Keratinocyte (primary cell): ENCODE measurements at regions not wholly inside any gene's neighbourhood (a gene's known extent, or its start where the extent isn't known, plus 50 kb on each side); places are given as distances from the start of the nearest gene placed in this dataset.

Source experiments
- DNase-seq: peaks from one replicate; pipeline ENCODE4 v3.0.0-alpha.2; 2011; ENCODE audit warnings: low read depth, missing footprints, low spot score
- FAIRE-seq: peaks from 2 replicates; lab custom pipeline; 2011; peaks lifted over from hg19 to GRCh38; lab: Jason Lieb, UNC
- H2AFZ ChIP-seq: 2 replicates; pipeline ENCODE4 v1.6.0; 2012; ENCODE audit warnings: low read length, control low read depth, inconsistent platforms; ENCODE audit not compliant: control insufficient read depth
- H3K27ac ChIP-seq: 2 replicates; pipeline ENCODE4 v1.5.1; 2011; ENCODE audit warnings: low read length; ENCODE audit not compliant: control insufficient read depth, insufficient read depth
- H3K27me3 ChIP-seq: 3 replicates; pipeline ENCODE4 v1.6.0; 2011; ENCODE audit warnings: low read length; ENCODE audit not compliant: control insufficient read depth, insufficient read depth; ENCODE audit errors: extremely low read depth
- H3K36me3 ChIP-seq, 2 experiments: 2 replicates in 1 of 2; 3 replicates in 1 of 2; pipeline ENCODE4 v1.5.1; 2011; ENCODE audit warnings: low read length in 2 of 2, mild to moderate bottlenecking in 1 of 2; ENCODE audit not compliant: control insufficient read depth in 2 of 2, insufficient read depth in 2 of 2; ENCODE audit errors: extremely low read depth in 1 of 2
- H3K4me1 ChIP-seq: 3 replicates; pipeline ENCODE4 v1.5.1; 2011; ENCODE audit warnings: low read length; ENCODE audit not compliant: control insufficient read depth, insufficient read depth; ENCODE audit errors: extremely low read depth
- H3K4me2 ChIP-seq: 3 replicates; pipeline ENCODE4 v1.6.0; 2011; ENCODE audit warnings: low read depth, low read length; ENCODE audit not compliant: control insufficient read depth, insufficient read depth; ENCODE audit errors: extremely low read depth
- H3K4me3 ChIP-seq, 3 experiments: fragments of 200-600 bp in 1 of 3; sonication (generic) in 1 of 3; 2 replicates in 2 of 3; 3 replicates in 1 of 3; pipeline ENCODE4 v1.5.1; 2011 to 2016; ENCODE audit warnings: low read length in 3 of 3, mild to moderate bottlenecking in 3 of 3, control low read depth in 2 of 3, inconsistent platforms in 1 of 3, low read depth in 1 of 3, mixed read lengths in 1 of 3, mixed run types in 1 of 3, moderate library complexity in 1 of 3; ENCODE audit not compliant: control insufficient read depth in 2 of 3, insufficient read depth in 2 of 3; ENCODE audit errors: extremely low read depth in 1 of 3
- H3K79me2 ChIP-seq: 2 replicates; pipeline ENCODE4 v1.6.0; 2012; ENCODE audit warnings: low read length; ENCODE audit not compliant: control insufficient read depth, insufficient read depth
- H3K9ac ChIP-seq: 3 replicates; pipeline ENCODE4 v1.6.0; 2011; ENCODE audit warnings: low read length; ENCODE audit not compliant: control insufficient read depth, insufficient read depth; ENCODE audit errors: extremely low read depth
- H3K9me1 ChIP-seq: 3 replicates; pipeline ENCODE4 v1.6.0; 2011; ENCODE audit warnings: low read length; ENCODE audit not compliant: control insufficient read depth, insufficient read depth; ENCODE audit errors: extremely low read depth
- H3K9me3 ChIP-seq: 2 replicates; pipeline ENCODE4 v1.5.1; 2012; ENCODE audit warnings: low read depth, low read length; ENCODE audit not compliant: control insufficient read depth
- H4K20me1 ChIP-seq: 3 replicates; pipeline ENCODE4 v1.6.0; 2011; ENCODE audit warnings: low read length; ENCODE audit not compliant: control insufficient read depth, insufficient read depth; ENCODE audit errors: extremely low read depth
- EZH2 ChIP-seq: IDR thresholded peaks from one replicate; pipeline ENCODE4 v1.6.1; 2012; ENCODE audit warnings: inconsistent platforms, mild to moderate bottlenecking, low read length, moderate library complexity
- dilution Hi-C: fragments of 300-500 bp; cut with MboI; formaldehyde crosslinking; loops from one replicate; pipeline ENCODE4 v1.7.0; 2020; ENCODE audit warnings: low sequenced_read_pairs; ENCODE audit not compliant: extremely low pct_ligation_motif_present
- TF ChIP-seq, protein P1 (sequence below), 3 experiments: IDR thresholded peaks in 1 of 3; conservative IDR thresholded peaks in 1 of 3; optimal IDR thresholded peaks in 1 of 3; 2 replicates in 2 of 3; 3 replicates in 1 of 3; pipeline versions ENCODE3 to v1.5.1; 2011; ENCODE audit warnings: low read length in 3 of 3, mild to moderate bottlenecking in 3 of 3, moderate library complexity in 2 of 3, control low read depth in 1 of 3, inconsistent platforms in 1 of 3; ENCODE audit not compliant: insufficient read depth in 2 of 3; ENCODE audit errors: extremely low read depth in 1 of 3

DNA sequence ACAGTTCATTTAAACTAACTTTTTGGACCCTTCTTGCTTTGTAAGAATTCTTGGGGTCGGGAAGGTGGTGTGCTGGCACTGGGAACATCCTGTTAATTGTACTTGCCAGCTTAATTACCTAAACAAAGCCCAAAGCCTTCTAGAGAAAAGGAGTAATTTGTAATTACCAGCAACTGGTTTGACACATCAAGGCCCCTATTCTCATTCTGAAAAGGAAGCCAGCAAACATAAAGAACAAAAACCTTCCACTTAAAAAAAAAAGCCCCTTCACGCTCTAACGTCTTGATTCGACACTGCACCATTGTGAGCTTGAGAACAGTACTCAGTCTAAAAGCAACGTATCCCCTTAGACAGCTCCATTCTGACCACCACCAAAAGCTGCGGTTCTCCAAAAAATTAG lies 74.7 kb upstream of the RPH3AL start:
- H3K79me2 ChIP-seq: no peaks in the 10 kb centered on the region
- no peak overlapping the region for H3K27ac ChIP-seq
- no peak overlapping the region for H3K4me2 ChIP-seq
- DNase-seq: no peak
- H3K9me1 ChIP-seq: no peaks in the 10 kb centered on the region
- no peak for FAIRE-seq
- H3K4me3 ChIP-seq: no peak overlapping the region
- no peaks in the 10 kb centered on the region for H3K4me1 ChIP-seq
- dilution Hi-C loops: no loop called here
- TF ChIP-seq, protein P1, sequence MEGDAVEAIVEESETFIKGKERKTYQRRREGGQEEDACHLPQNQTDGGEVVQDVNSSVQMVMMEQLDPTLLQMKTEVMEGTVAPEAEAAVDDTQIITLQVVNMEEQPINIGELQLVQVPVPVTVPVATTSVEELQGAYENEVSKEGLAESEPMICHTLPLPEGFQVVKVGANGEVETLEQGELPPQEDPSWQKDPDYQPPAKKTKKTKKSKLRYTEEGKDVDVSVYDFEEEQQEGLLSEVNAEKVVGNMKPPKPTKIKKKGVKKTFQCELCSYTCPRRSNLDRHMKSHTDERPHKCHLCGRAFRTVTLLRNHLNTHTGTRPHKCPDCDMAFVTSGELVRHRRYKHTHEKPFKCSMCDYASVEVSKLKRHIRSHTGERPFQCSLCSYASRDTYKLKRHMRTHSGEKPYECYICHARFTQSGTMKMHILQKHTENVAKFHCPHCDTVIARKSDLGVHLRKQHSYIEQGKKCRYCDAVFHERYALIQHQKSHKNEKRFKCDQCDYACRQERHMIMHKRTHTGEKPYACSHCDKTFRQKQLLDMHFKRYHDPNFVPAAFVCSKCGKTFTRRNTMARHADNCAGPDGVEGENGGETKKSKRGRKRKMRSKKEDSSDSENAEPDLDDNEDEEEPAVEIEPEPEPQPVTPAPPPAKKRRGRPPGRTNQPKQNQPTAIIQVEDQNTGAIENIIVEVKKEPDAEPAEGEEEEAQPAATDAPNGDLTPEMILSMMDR (optimal IDR thresholded peaks at IDR 0.05 in 1 of 3, IDR thresholded peaks at IDR 0.05 in 1 of 3, conservative IDR thresholded peaks at IDR 0.05 in 1 of 3; ENCODE audit: extremely low read depth in 1 of 3, insufficient read depth in 2 of 3, low read length in 3 of 3): no peak
- TF ChIP-seq EZH2: no peak
- peaks cover 2% of the 10 kb centered on the region for H3K9me3 ChIP-seq
- H2AFZ ChIP-seq: no peak overlapping the region
- H3K27me3 ChIP-seq: no peaks in the 10 kb centered on the region
- H3K36me3 ChIP-seq: no peaks in the 10 kb centered on the region
- H4K20me1 ChIP-seq: no peaks in the 10 kb centered on the region
- no peak overlapping the region for H3K9ac ChIP-seq

DNA sequence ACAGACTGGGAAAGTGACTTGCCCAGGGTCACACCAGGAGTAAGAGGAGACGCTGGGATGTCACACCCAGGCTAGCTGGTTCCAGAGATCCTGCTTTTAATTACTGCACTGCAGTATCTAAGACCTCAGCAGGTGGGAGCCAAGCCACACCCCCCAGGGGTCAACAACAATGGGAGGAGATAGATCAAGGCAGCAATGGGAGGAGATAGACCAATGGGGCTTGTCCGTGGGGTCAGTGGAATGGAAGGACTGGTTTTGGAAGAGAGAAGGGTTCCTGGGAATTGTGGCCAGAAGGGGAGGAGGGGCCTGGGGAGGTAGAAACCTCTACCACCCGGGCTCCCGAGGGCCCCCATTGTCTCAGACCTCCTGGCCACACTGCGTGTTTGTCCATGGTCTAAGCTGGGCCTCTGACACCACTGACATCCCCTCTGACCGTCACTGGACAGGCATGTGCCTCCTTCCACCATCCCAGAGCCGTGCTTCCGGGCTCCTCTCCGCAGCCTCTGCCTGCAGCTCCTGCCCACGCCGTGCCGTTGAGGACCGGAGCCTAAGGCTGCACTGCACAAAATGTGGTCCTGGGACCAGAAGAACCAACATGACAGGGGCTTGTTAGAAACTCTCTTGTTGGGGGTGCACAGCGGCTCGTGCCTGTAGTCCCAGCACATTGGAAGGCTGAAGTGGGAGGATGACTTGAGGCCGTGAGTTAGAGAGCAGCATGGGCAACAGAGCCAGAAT lies 69.8 kb upstream of the RPH3AL start:
- no peak overlapping the region for H3K27ac ChIP-seq
- DNase-seq: no peak
- no peak for FAIRE-seq
- H2AFZ ChIP-seq: no peak overlapping the region
- H3K36me3 ChIP-seq: no peaks in the 10 kb centered on the region
- H4K20me1 ChIP-seq: no peaks in the 10 kb centered on the region
- TF ChIP-seq, protein P1 (optimal IDR thresholded peaks at IDR 0.05 in 1 of 3, IDR thresholded peaks at IDR 0.05 in 1 of 3, conservative IDR thresholded peaks at IDR 0.05 in 1 of 3; ENCODE audit: extremely low read depth in 1 of 3, insufficient read depth in 2 of 3, low read length in 3 of 3): no peak
- no peak for TF ChIP-seq EZH2
- no peaks in the 10 kb centered on the region for H3K9me1 ChIP-seq
- H3K9me3 ChIP-seq: no peaks in the 10 kb centered on the region
- H3K9ac ChIP-seq: no peak overlapping the region
- H3K4me1 ChIP-seq: no peaks in the 10 kb centered on the region
- dilution Hi-C loops: no loop called here
- no peak overlapping the region for H3K4me3 ChIP-seq
- H3K4me2 ChIP-seq: no peak overlapping the region
- no peaks in the 10 kb centered on the region for H3K27me3 ChIP-seq
- no peaks in the 10 kb centered on the region for H3K79me2 ChIP-seq
